ENCODE measurements at regions not wholly inside any gene's neighbourhood (a gene's known extent, or its start where the extent isn't known, plus 50 kb on each side); places are given as distances from the start of the nearest gene placed in this dataset.
"Not testable (repeated sequence)": the region's sequence is repeated elsewhere in the genome, so short reads cannot be mapped to it uniquely, and the experiment has no call there.

- H3K4me1 Mint-ChIP-seq (ENCODE audit: low read depth), result peaks cover 1% of the 10 kb centered on the region
These were observed 379.0 kb upstream of the RPS23 start for GRCh38 chr5:82657033-82657699.

GRCh38 chr5:82656341-82656761, 378.2 kb upstream of the RPS23 start:
- Mint-ChIP-seq H3K27ac (no peak overlapping the region), H3K36me3 (ENCODE audit: low read depth) (no peaks in the 10 kb centered on the region), H3K4me3 (no peak overlapping the region), H3K27me3 (peaks cover 21% of the 10 kb centered on the region), H3K4me1 (ENCODE audit: low read depth) (peaks cover 1% of the 10 kb centered on the region), H3K9me3 (no peaks in the 10 kb centered on the region)
- DNase-seq, result no peak

More at GRCh38 chr5:82657033-82657699, 379.0 kb upstream of the RPS23 start:
- no peak overlapping the region for H3K4me3 Mint-ChIP-seq
- H3K27ac Mint-ChIP-seq, result no peak overlapping the region
- H3K27me3 Mint-ChIP-seq, result peaks cover 21% of the 10 kb centered on the region
- no peaks in the 10 kb centered on the region for H3K9me3 Mint-ChIP-seq
- H3K36me3 Mint-ChIP-seq (ENCODE audit: low read depth), result no peaks in the 10 kb centered on the region
- no peak for DNase-seq

- no peak overlapping the region for H3K27ac Mint-ChIP-seq
- no peak for DNase-seq
- peaks cover 1% of the 10 kb centered on the region for H3K4me1 Mint-ChIP-seq (ENCODE audit: low read depth)
- no peak overlapping the region for H3K4me3 Mint-ChIP-seq
- no peaks in the 10 kb centered on the region for H3K36me3 Mint-ChIP-seq (ENCODE audit: low read depth)
- peaks cover 21% of the 10 kb centered on the region for H3K27me3 Mint-ChIP-seq
- H3K9me3 Mint-ChIP-seq, result no peaks in the 10 kb centered on the region
These were observed 376.9 kb upstream of the RPS23 start for GRCh38 chr5:82655078-82655477.

GRCh38 chr5:82649943-82650342, 371.8 kb upstream of the RPS23 start:
- H3K4me3 Mint-ChIP-seq, result no peak overlapping the region
- peaks cover 18% of the 10 kb centered on the region for H3K27me3 Mint-ChIP-seq
- no peaks in the 10 kb centered on the region for H3K9me3 Mint-ChIP-seq
- DNase-seq, result no peak
- no peaks in the 10 kb centered on the region for H3K36me3 Mint-ChIP-seq (ENCODE audit: low read depth)
- no peak overlapping the region for H3K27ac Mint-ChIP-seq
- no peaks in the 10 kb centered on the region for H3K4me1 Mint-ChIP-seq (ENCODE audit: low read depth)

- H3K9me3 Mint-ChIP-seq, result no peaks in the 10 kb centered on the region
- H3K27ac Mint-ChIP-seq, result no peak overlapping the region
- H3K27me3 Mint-ChIP-seq, result peaks cover 3% of the 10 kb centered on the region
- H3K36me3 Mint-ChIP-seq (ENCODE audit: low read depth), result no peaks in the 10 kb centered on the region
- DNase-seq, result no peak
- H3K4me1 Mint-ChIP-seq (ENCODE audit: low read depth), result peaks cover 2% of the 10 kb centered on the region
- H3K4me3 Mint-ChIP-seq, result no peak overlapping the region
These were observed 366.6 kb upstream of the RPS23 start for GRCh38 chr5:82644766-82645165.

GRCh38 chr5:82644229-82644628, 366.1 kb upstream of the RPS23 start:
- Mint-ChIP-seq H3K4me3 (no peak overlapping the region), H3K4me1 (ENCODE audit: low read depth) (peaks cover 3% of the 10 kb centered on the region), H3K36me3 (ENCODE audit: low read depth) (no peaks in the 10 kb centered on the region), H3K27me3 (peaks cover under 1% of the 10 kb centered on the region), H3K9me3 (no peaks in the 10 kb centered on the region), H3K27ac (no peak overlapping the region)
- no peak for DNase-seq

- Mint-ChIP-seq H3K36me3 (ENCODE audit: low read depth) (no peaks in the 10 kb centered on the region), H3K9me3 (no peaks in the 10 kb centered on the region), H3K4me3 (no peak overlapping the region), H3K4me1 (ENCODE audit: low read depth) (peaks cover 3% of the 10 kb centered on the region), H3K27ac (no peak overlapping the region), H3K27me3 (no peaks in the 10 kb centered on the region)
- no peak for DNase-seq
These were observed 364.2 kb upstream of the RPS23 start for GRCh38 chr5:82642313-82642712.

GRCh38 chr5:82641331-82642003, 363.3 kb upstream of the RPS23 start:
- Mint-ChIP-seq H3K27ac (no peak overlapping the region), H3K4me1 (ENCODE audit: low read depth) (peaks cover 3% of the 10 kb centered on the region)

GRCh38 chr5:82640916-82641315, 362.8 kb upstream of the RPS23 start:
- DNase-seq, result no peak
- no peaks in the 10 kb centered on the region for H3K9me3 Mint-ChIP-seq
- H3K27me3 Mint-ChIP-seq, result no peaks in the 10 kb centered on the region
- H3K27ac Mint-ChIP-seq, result no peak overlapping the region
- H3K36me3 Mint-ChIP-seq (ENCODE audit: low read depth), result no peaks in the 10 kb centered on the region
- H3K4me3 Mint-ChIP-seq, result no peak overlapping the region
- peaks cover 5% of the 10 kb centered on the region for H3K4me1 Mint-ChIP-seq (ENCODE audit: low read depth)

More at GRCh38 chr5:82641331-82642003, 363.3 kb upstream of the RPS23 start:
- Mint-ChIP-seq H3K4me3 (no peak overlapping the region), H3K27me3 (no peaks in the 10 kb centered on the region), H3K36me3 (ENCODE audit: low read depth) (no peaks in the 10 kb centered on the region), H3K9me3 (no peaks in the 10 kb centered on the region)
- DNase-seq, result no peak

GRCh38 chr5:82639393-82640144, 361.4 kb upstream of the RPS23 start:
- H3K27ac Mint-ChIP-seq, result no peak overlapping the region

GRCh38 chr5:82636591-82636990, 358.4 kb upstream of the RPS23 start:
- H3K27me3 Mint-ChIP-seq, result no peaks in the 10 kb centered on the region
- H3K9me3 Mint-ChIP-seq, result no peaks in the 10 kb centered on the region
- H3K27ac Mint-ChIP-seq, result no peak overlapping the region
- no peak overlapping the region for H3K4me3 Mint-ChIP-seq
- no peaks in the 10 kb centered on the region for H3K36me3 Mint-ChIP-seq (ENCODE audit: low read depth)
- peaks cover 15% of the 10 kb centered on the region for H3K4me1 Mint-ChIP-seq (ENCODE audit: low read depth)
- no peak for DNase-seq

More at GRCh38 chr5:82639393-82640144, 361.4 kb upstream of the RPS23 start:
- DNase-seq, result no peak
- H3K4me3 Mint-ChIP-seq, result no peak overlapping the region
- no peaks in the 10 kb centered on the region for H3K36me3 Mint-ChIP-seq (ENCODE audit: low read depth)
- H3K27me3 Mint-ChIP-seq, result no peaks in the 10 kb centered on the region
- peaks cover 15% of the 10 kb centered on the region for H3K4me1 Mint-ChIP-seq (ENCODE audit: low read depth)
- H3K9me3 Mint-ChIP-seq, result no peaks in the 10 kb centered on the region

- no peak overlapping the region for H3K27ac Mint-ChIP-seq
- no peaks in the 10 kb centered on the region for H3K36me3 Mint-ChIP-seq (ENCODE audit: low read depth)
- H3K27me3 Mint-ChIP-seq, result no peaks in the 10 kb centered on the region
- peaks cover 13% of the 10 kb centered on the region for H3K4me1 Mint-ChIP-seq (ENCODE audit: low read depth)
- no peak overlapping the region for H3K4me3 Mint-ChIP-seq
- no peaks in the 10 kb centered on the region for H3K9me3 Mint-ChIP-seq
- DNase-seq, result no peak
These were observed 357.6 kb upstream of the RPS23 start for GRCh38 chr5:82635561-82636288.

- H3K4me3 Mint-ChIP-seq, result no peak overlapping the region
- no peak for DNase-seq
- H3K4me1 Mint-ChIP-seq (ENCODE audit: low read depth), result no peaks in the 10 kb centered on the region
- no peaks in the 10 kb centered on the region for H3K9me3 Mint-ChIP-seq
- H3K36me3 Mint-ChIP-seq (ENCODE audit: low read depth), result no peaks in the 10 kb centered on the region
- no peak overlapping the region for H3K27ac Mint-ChIP-seq
- no peaks in the 10 kb centered on the region for H3K27me3 Mint-ChIP-seq
These were observed 350.3 kb upstream of the RPS23 start for GRCh38 chr5:82628364-82628910.

GRCh38 chr5:82626905-82627591, 348.9 kb upstream of the RPS23 start:
- H3K36me3 Mint-ChIP-seq (ENCODE audit: low read depth); H3K27me3 Mint-ChIP-seq; H3K4me3 Mint-ChIP-seq; H3K9me3 Mint-ChIP-seq; DNase-seq; H3K4me1 Mint-ChIP-seq (ENCODE audit: low read depth); H3K27ac Mint-ChIP-seq: not testable (repeated sequence)
